SU-DHL-6 (cell line): ENCODE measurements at regions not wholly inside any gene's neighbourhood (a gene's known extent, or its start where the extent isn't known, plus 50 kb on each side); places are given as distances from the start of the nearest gene placed in this dataset.
"Not testable (repeated sequence)": the region's sequence is repeated elsewhere in the genome, so short reads cannot be mapped to it uniquely, and the experiment has no call there.

Source experiments
- H2AFZ ChIP-seq: fragments of 200-600 bp; sonication (generic); 2 replicates; pipeline ENCODE4 v1.6.1; 2014; ENCODE audit warnings: low read depth, mild to moderate bottlenecking, moderate library complexity, mixed read lengths, antibody characterized with exemption, low read length; ENCODE audit not compliant: severe bottlenecking
- H3F3A ChIP-seq: fragments of 200-600 bp; shearing (Covaris generic); 2 replicates; pipeline ENCODE4 v1.6.0; 2016; ENCODE audit warnings: antibody characterized with exemption, mild to moderate bottlenecking; ENCODE audit not compliant: insufficient read depth
- H3K27ac ChIP-seq: fragments of 200-600 bp; sonication (generic); 2 replicates; pipeline ENCODE4 v1.5.1; 2016; ENCODE audit warnings: low read depth, mild to moderate bottlenecking, low read length, moderate library complexity, mixed read lengths
- H3K27me3 ChIP-seq: fragments of 200-600 bp; sonication (generic), shearing (Covaris generic); 2 replicates; pipeline ENCODE4 v1.6.0; 2014; ENCODE audit warnings: mild to moderate bottlenecking, low read length
- H3K36me3 ChIP-seq: fragments of 200-600 bp; sonication (generic); 2 replicates; pipeline ENCODE4 v1.6.1; 2014; ENCODE audit warnings: mild to moderate bottlenecking, low read length, mixed read lengths
- H3K4me2 ChIP-seq: fragments of 300-600, 200-600 bp; shearing (Covaris generic), sonication (generic); 2 replicates; pipeline ENCODE4 v1.6.0; 2014; ENCODE audit warnings: low read length, low read depth, mild to moderate bottlenecking; ENCODE audit not compliant: poor library complexity, severe bottlenecking
- H3K4me3 ChIP-seq: fragments of 200-600 bp; sonication (generic); 2 replicates; pipeline ENCODE4 v1.5.1; 2014; ENCODE audit warnings: antibody characterized with exemption, low read length, mild to moderate bottlenecking, mixed read lengths; ENCODE audit not compliant: insufficient read depth, poor library complexity, severe bottlenecking
- H3K79me2 ChIP-seq: fragments of 200-600 bp; sonication (generic); 2 replicates; pipeline ENCODE4 v1.6.1; 2014; ENCODE audit warnings: mild to moderate bottlenecking, low read length, moderate library complexity; ENCODE audit not compliant: insufficient read depth
- H3K9ac ChIP-seq: fragments of 200-600 bp; sonication (generic); 2 replicates; pipeline ENCODE4 v1.7.0; 2014; ENCODE audit warnings: mild to moderate bottlenecking, low read length
- H3K9me2 ChIP-seq: fragments of 200-600 bp; sonication (generic); replicated peaks from 2 replicates; pipeline ENCODE4 v1.6.1; 2014; ENCODE audit warnings: low read length; ENCODE audit not compliant: insufficient read depth
- H3K9me3 ChIP-seq: fragments of 200-600 bp; sonication (generic); 2 replicates; pipeline ENCODE4 v1.6.1; 2014; ENCODE audit warnings: low read length, mixed read lengths; ENCODE audit not compliant: insufficient read depth
- H4K20me1 ChIP-seq: fragments of 200-600 bp; sonication (generic); 2 replicates; pipeline ENCODE4 v1.6.1; 2014; ENCODE audit warnings: low read depth, mild to moderate bottlenecking, antibody characterized with exemption, low read length, moderate library complexity, mixed read lengths
- EZH2phosphoT487 ChIP-seq: fragments of 200-600 bp; sonication (generic), shearing (Covaris generic); conservative IDR thresholded peaks from 2 replicates; pipeline ENCODE4 v1.6.1; 2018; ENCODE audit warnings: mild to moderate bottlenecking, antibody characterized with exemption, low read length, moderate library complexity, mixed read lengths
- TF ChIP-seq, protein P1 (sequence below): fragments of 200-600 bp; sonication (generic); IDR thresholded peaks from one replicate; pipeline ENCODE4 v1.5.1; 2017; ENCODE audit warnings: antibody characterized with exemption, mild to moderate bottlenecking, low read length, moderate library complexity; ENCODE audit not compliant: insufficient read depth, poor library complexity, severe bottlenecking

DNA sequence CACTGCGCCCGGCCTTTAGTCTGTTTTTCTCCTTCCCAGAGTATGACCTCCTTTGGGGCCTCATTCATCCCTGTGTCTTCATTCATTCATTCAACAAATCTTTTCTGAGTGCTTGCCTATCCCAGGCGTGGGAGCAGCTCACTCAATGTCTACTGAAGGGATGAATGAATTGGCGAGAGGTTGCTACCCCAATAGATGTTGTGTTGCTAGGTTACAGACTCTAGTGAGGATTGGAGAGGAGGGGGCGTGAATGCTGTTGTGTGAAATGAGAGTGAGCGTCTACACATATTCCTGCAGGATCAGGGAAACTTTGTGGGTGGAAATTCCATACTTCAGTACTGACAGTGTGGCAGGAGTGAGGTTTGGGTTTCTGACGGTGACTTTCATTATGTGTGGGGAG is 55.5 kb upstream of the EP300 start:
- no peak overlapping the region for H2AFZ ChIP-seq
- no peak overlapping the region for H3K4me3 ChIP-seq
- no peak for TF ChIP-seq EZH2phosphoT487
- TF ChIP-seq, protein P1, sequence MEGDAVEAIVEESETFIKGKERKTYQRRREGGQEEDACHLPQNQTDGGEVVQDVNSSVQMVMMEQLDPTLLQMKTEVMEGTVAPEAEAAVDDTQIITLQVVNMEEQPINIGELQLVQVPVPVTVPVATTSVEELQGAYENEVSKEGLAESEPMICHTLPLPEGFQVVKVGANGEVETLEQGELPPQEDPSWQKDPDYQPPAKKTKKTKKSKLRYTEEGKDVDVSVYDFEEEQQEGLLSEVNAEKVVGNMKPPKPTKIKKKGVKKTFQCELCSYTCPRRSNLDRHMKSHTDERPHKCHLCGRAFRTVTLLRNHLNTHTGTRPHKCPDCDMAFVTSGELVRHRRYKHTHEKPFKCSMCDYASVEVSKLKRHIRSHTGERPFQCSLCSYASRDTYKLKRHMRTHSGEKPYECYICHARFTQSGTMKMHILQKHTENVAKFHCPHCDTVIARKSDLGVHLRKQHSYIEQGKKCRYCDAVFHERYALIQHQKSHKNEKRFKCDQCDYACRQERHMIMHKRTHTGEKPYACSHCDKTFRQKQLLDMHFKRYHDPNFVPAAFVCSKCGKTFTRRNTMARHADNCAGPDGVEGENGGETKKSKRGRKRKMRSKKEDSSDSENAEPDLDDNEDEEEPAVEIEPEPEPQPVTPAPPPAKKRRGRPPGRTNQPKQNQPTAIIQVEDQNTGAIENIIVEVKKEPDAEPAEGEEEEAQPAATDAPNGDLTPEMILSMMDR: no peak
- no peaks in the 10 kb centered on the region for H3K27me3 ChIP-seq
- H3F3A ChIP-seq: no peaks in the 10 kb centered on the region
- H3K9me3 ChIP-seq: no peaks in the 10 kb centered on the region
- H4K20me1 ChIP-seq: no peaks in the 10 kb centered on the region
- H3K4me2 ChIP-seq: no peak overlapping the region
- H3K9ac ChIP-seq: no peak overlapping the region
- no peaks in the 10 kb centered on the region for H3K79me2 ChIP-seq
- no peak overlapping the region for H3K27ac ChIP-seq
- H3K36me3 ChIP-seq: no peaks in the 10 kb centered on the region
- no peaks in the 10 kb centered on the region for H3K9me2 ChIP-seq

GRCh38 chr22:41038732-41039131 is 53.7 kb upstream of the EP300 start:
- H3K9me3 ChIP-seq: no peaks in the 10 kb centered on the region
- no peaks in the 10 kb centered on the region for H3F3A ChIP-seq
- no peaks in the 10 kb centered on the region for H4K20me1 ChIP-seq
- no peaks in the 10 kb centered on the region for H3K79me2 ChIP-seq
- H3K36me3 ChIP-seq: no peaks in the 10 kb centered on the region
- H3K9me2 ChIP-seq: no peaks in the 10 kb centered on the region
- H3K27me3 ChIP-seq: no peaks in the 10 kb centered on the region
- no peak overlapping the region for H2AFZ ChIP-seq
- H3K9ac ChIP-seq: no peak overlapping the region
- H3K4me3 ChIP-seq: no peak overlapping the region
- H3K27ac ChIP-seq: no peak overlapping the region
- H3K4me2 ChIP-seq: no peak overlapping the region
- no peak for TF ChIP-seq EZH2phosphoT487
- TF ChIP-seq, protein P1: no peak

- not testable (repeated sequence) for H3K9me3 ChIP-seq, H3K27ac ChIP-seq, H2AFZ ChIP-seq, H4K20me1 ChIP-seq, H3K9ac ChIP-seq, H3K4me3 ChIP-seq, H3K36me3 ChIP-seq, H3K27me3 ChIP-seq, H3K4me2 ChIP-seq, H3F3A ChIP-seq, H3K79me2 ChIP-seq, H3K9me2 ChIP-seq
Measured at GRCh38 chr22:41039641-41040040, 52.8 kb upstream of the EP300 start.

DNA sequence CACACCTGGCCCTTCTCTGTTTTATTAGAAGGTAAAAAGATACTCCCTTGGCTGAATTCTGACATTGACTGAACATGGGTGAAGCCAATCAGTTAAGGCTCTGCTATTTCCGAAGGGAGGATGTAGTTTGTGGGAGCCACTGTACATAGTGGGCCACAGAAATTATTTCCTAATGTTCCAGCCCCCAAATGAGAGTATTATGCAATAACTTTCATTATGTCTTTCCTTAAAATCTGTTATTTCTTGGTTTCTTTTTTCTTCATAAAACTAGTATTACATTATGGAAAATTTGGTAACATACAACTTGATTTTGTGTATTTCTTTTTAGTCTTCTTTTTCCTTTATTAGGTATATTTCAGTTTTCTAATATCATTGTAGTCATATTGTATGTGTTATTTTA is 51.9 kb upstream of the EP300 start:
- no peak overlapping the region for H3K9ac ChIP-seq
- H3K9me3 ChIP-seq: no peaks in the 10 kb centered on the region
- no peak overlapping the region for H3K4me3 ChIP-seq
- TF ChIP-seq EZH2phosphoT487: no peak
- TF ChIP-seq, protein P1: no peak
- no peaks in the 10 kb centered on the region for H3K36me3 ChIP-seq
- no peaks in the 10 kb centered on the region for H3K79me2 ChIP-seq
- no peaks in the 10 kb centered on the region for H3K9me2 ChIP-seq
- no peaks in the 10 kb centered on the region for H3F3A ChIP-seq
- no peaks in the 10 kb centered on the region for H4K20me1 ChIP-seq
- no peak overlapping the region for H3K27ac ChIP-seq
- no peak overlapping the region for H3K4me2 ChIP-seq
- no peak overlapping the region for H2AFZ ChIP-seq
- H3K27me3 ChIP-seq: no peaks in the 10 kb centered on the region
